Endothelial cell of umbilical vein (primary cell): ENCODE measurements at regions not wholly inside any gene's neighbourhood (a gene's known extent, or its start where the extent isn't known, plus 50 kb on each side); places are given as distances from the start of the nearest gene placed in this dataset.

Source experiments
- BruUV-seq: library from RNA; stranded (reverse); fragments of 400-500 nt; replicated peaks from 2 replicates; lab custom pipeline; 2021; lab: Mats Ljungman, UMichigan
- CTCF ChIA-PET: fragments of 300-600, 350-600 bp; sonication (Branson Sonifier 250); formaldehyde crosslinking; loops from one replicate; lab custom pipeline; 2021; ENCODE audit warnings: antibody characterized with exemption, inconsistent platforms; lab: Charles Lee
- POLR2A ChIA-PET: fragments of 300-600, 350-600 bp; sonication (Branson Sonifier 250); formaldehyde crosslinking; loops from one replicate; lab custom pipeline; 2021; ENCODE audit warnings: antibody characterized with exemption, inconsistent platforms; lab: Charles Lee
- DNase-seq: peaks from one replicate; pipeline ENCODE4 v3.0.0-alpha.2; 2011; ENCODE audit warnings: low read depth, low spot score
- FAIRE-seq: peaks from 2 replicates; lab custom pipeline; 2011; peaks lifted over from hg19 to GRCh38; lab: Jason Lieb, UNC
- H2AFZ ChIP-seq: 2 replicates; pipeline ENCODE4 v1.6.0; 2012; ENCODE audit warnings: low read depth, low read length, control low read depth, inconsistent platforms
- H3K27ac ChIP-seq: 2 replicates; pipeline ENCODE4 v1.5.1; 2011; ENCODE audit warnings: low read depth, mild to moderate bottlenecking, control low read depth, low read length, moderate library complexity; ENCODE audit not compliant: insufficient read depth
- H3K27me3 ChIP-seq, 2 experiments: 2 replicates each; pipeline versions ENCODE4 v1.6.0 to v1.6.1; 2011; ENCODE audit warnings: low read length in 2 of 2, mixed read lengths in 1 of 2; ENCODE audit not compliant: control insufficient read depth in 2 of 2, insufficient read depth in 2 of 2
- H3K36me3 ChIP-seq, 2 experiments: 2 replicates in 1 of 2; 3 replicates in 1 of 2; pipeline ENCODE4 v1.5.1; 2011; ENCODE audit warnings: low read length in 2 of 2, mild to moderate bottlenecking in 1 of 2, moderate library complexity in 1 of 2; ENCODE audit not compliant: control insufficient read depth in 2 of 2, insufficient read depth in 2 of 2; ENCODE audit errors: extremely low read depth in 1 of 2
- H3K4me1 ChIP-seq: 3 replicates; pipeline ENCODE4 v1.5.1; 2011; ENCODE audit warnings: mild to moderate bottlenecking, low read length; ENCODE audit not compliant: control insufficient read depth, insufficient read depth; ENCODE audit errors: extremely low read depth
- H3K4me2 ChIP-seq: 2 replicates; pipeline ENCODE4 v1.6.1; 2011; ENCODE audit warnings: low read length, control low read depth, mixed read lengths; ENCODE audit not compliant: insufficient read depth
- H3K4me3 ChIP-seq, 3 experiments: fragments of 200-600 bp in 1 of 3; sonication (generic), shearing (Covaris generic) in 1 of 3; replicated peaks in 1 of 3; 2 replicates each; pipeline ENCODE4 v1.5.1; 2011 to 2016; ENCODE audit warnings: control low read depth in 3 of 3, low read length in 3 of 3, mild to moderate bottlenecking in 2 of 3, inconsistent platforms in 1 of 3, low read depth in 1 of 3, moderate library complexity in 1 of 3; ENCODE audit not compliant: insufficient read depth in 1 of 3
- H3K79me2 ChIP-seq: 2 replicates; pipeline ENCODE4 v1.6.0; 2012; ENCODE audit warnings: low read length, inconsistent platforms; ENCODE audit not compliant: control insufficient read depth, insufficient read depth
- H3K9ac ChIP-seq: replicated peaks from 2 replicates; pipeline ENCODE3; 2011; ENCODE audit warnings: low read length, control low read depth; ENCODE audit not compliant: insufficient read depth; ENCODE audit errors: extremely low read depth
- H3K9me1 ChIP-seq: replicated peaks from 3 replicates; pipeline ENCODE4 v1.6.0; 2011; ENCODE audit warnings: mild to moderate bottlenecking, low read length; ENCODE audit not compliant: control insufficient read depth, insufficient read depth; ENCODE audit errors: extremely low read depth
- H3K9me3 ChIP-seq: replicated peaks from 2 replicates; pipeline ENCODE4 v1.5.1; 2012; ENCODE audit warnings: low read length, inconsistent platforms; ENCODE audit not compliant: control insufficient read depth, insufficient read depth
- H4K20me1 ChIP-seq: replicated peaks from 2 replicates; pipeline ENCODE3; 2011; ENCODE audit warnings: mild to moderate bottlenecking, low read length; ENCODE audit not compliant: control insufficient read depth, insufficient read depth; ENCODE audit errors: extremely low read depth
- EZH2 ChIP-seq: IDR thresholded peaks from 2 replicates; pipeline ENCODE4 v1.6.1; 2012; ENCODE audit warnings: borderline replicate concordance, low read depth, mild to moderate bottlenecking, moderate library complexity, low read length, inconsistent platforms; ENCODE audit not compliant: severe bottlenecking
- FOS ChIP-seq: IDR thresholded peaks from 2 replicates; pipeline ENCODE4 v1.6.1; 2011; ENCODE audit warnings: mild to moderate bottlenecking, low read length, moderate library complexity, borderline replicate concordance; ENCODE audit not compliant: insufficient read depth
- GATA2 ChIP-seq: IDR thresholded peaks from 2 replicates; pipeline ENCODE4 v1.7.0; 2011; ENCODE audit warnings: low read depth, mild to moderate bottlenecking, moderate library complexity, mixed read lengths, low read length; ENCODE audit not compliant: insufficient read length, insufficient read depth
- JUN ChIP-seq: IDR thresholded peaks from 2 replicates; pipeline ENCODE4 v1.6.1; 2011; ENCODE audit warnings: borderline replicate concordance, low read depth; ENCODE audit not compliant: insufficient read length, insufficient read depth
- MYC ChIP-seq: IDR thresholded peaks from one replicate; pipeline ENCODE4 v1.6.1; 2011; ENCODE audit warnings: mild to moderate bottlenecking, low read depth, low read length
- POLR2A ChIP-seq: IDR thresholded peaks from 2 replicates; pipeline ENCODE4 v1.6.1; 2012; ENCODE audit warnings: low read depth, mild to moderate bottlenecking, control low read depth, low read length
- POLR2AphosphoS5 ChIP-seq: IDR thresholded peaks from 2 replicates; pipeline ENCODE4 v1.6.1; 2012; ENCODE audit warnings: low read depth, mild to moderate bottlenecking, control low read depth, low read length, moderate library complexity; ENCODE audit not compliant: insufficient read depth
- dilution Hi-C: fragments of 300-500 bp; cut with MboI; formaldehyde crosslinking; loops from one replicate; pipeline ENCODE4 v1.15.0; 2019; ENCODE audit warnings: low sequenced_read_pairs; ENCODE audit not compliant: extremely low pct_ligation_motif_present
- intact Hi-C: fragments of 100-400 bp; cut with micrococcal nuclease; formaldehyde crosslinking; loops from one replicate; pipeline ENCODE4 v1.10.0; 2022
- TF ChIP-seq, protein P1 (sequence below): IDR thresholded peaks from 2 replicates; pipeline ENCODE4 v1.6.1; 2011; ENCODE audit not compliant: insufficient read depth, insufficient read length
- TF ChIP-seq, protein P2 (sequence below), 2 donors: IDR thresholded peaks; 1 replicate in 1 of 2; 2 replicates in 1 of 2; pipeline ENCODE4 v1.5.1; 2011; ENCODE audit warnings: low read length in 2 of 2, mild to moderate bottlenecking in 2 of 2, moderate library complexity in 2 of 2, control low read depth in 1 of 2, inconsistent platforms in 1 of 2, low read depth in 1 of 2; ENCODE audit not compliant: insufficient read depth in 1 of 2; ENCODE audit errors: extremely low read depth in 1 of 2

DNA sequence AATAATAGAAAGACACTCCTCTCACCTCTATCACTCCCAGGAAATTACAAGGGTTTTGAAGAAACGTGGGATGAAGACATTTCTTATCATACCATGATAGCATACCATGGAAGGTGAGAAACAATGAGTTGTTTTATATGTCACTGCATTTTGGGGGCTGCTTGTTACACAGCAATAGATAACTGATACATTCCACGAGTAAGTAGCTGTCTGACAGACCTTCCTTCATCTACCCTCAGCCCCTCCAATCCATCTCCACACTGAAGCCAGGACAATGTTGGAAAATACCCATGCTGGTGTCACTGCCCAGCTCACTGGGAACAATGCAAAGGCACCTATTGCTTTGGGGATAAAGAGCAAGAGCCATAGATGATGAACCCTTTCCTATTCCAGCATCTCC is 68.9 kb upstream of the USP29 start:
- Histone ChIP-seq H3K4me2 (no peak overlapping the region), H3K27ac (no peak overlapping the region), H2AFZ (no peak overlapping the region), H3K9ac (no peak overlapping the region), H4K20me1 (no peaks in the 10 kb centered on the region), H3K27me3 (no peaks in the 10 kb centered on the region), H3K79me2 (no peaks in the 10 kb centered on the region), H3K9me3 (no peaks in the 10 kb centered on the region), H3K36me3 (no peaks in the 10 kb centered on the region), H3K4me1 (no peaks in the 10 kb centered on the region), H3K4me3 (no peak overlapping the region), H3K9me1 (no peaks in the 10 kb centered on the region)
- dilution Hi-C loops (no loop called here), intact Hi-C loops (no loop called here)
- no TSS peak for BruUV-seq
- TF ChIP-seq JUN, result no peak
- TF ChIP-seq, protein P1, sequence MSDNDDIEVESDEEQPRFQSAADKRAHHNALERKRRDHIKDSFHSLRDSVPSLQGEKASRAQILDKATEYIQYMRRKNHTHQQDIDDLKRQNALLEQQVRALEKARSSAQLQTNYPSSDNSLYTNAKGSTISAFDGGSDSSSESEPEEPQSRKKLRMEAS, result no peak
- CTCF ChIA-PET, result interaction anchor here (0.5 kb wide), 1 partner anchor 54 kb away, joined by 3 read pairs; no protein-coding TSS in a partner anchor
- DNase-seq (no peak), FAIRE-seq (no peak)
- POLR2A ChIA-PET, result no interaction called here

DNA sequence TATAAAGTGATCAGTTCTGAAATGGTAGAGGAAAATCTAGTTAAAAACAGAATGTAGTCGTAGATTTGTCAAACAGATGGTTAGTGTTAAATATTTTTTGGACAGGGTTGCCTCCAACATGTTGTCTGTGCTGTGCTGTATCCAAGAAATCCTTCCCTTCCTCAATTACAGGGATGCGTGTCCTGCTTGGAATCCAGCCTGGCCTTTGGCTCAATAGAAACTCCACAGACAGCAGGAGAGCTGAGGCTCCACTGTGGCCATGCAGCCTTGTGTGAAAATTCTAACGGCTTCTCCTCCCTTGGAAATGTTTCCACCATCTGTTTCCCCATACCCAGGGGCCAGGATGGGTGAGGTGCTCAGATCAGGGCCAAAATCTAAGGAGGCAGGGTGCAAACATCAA is 67.7 kb upstream of the USP29 start:
- dilution Hi-C loops (no loop called here), intact Hi-C loops (no loop called here)
- H3K4me2 ChIP-seq, result no peak overlapping the region
- H3K4me3 ChIP-seq, result no peak overlapping the region
- TF ChIP-seq, protein P2, sequence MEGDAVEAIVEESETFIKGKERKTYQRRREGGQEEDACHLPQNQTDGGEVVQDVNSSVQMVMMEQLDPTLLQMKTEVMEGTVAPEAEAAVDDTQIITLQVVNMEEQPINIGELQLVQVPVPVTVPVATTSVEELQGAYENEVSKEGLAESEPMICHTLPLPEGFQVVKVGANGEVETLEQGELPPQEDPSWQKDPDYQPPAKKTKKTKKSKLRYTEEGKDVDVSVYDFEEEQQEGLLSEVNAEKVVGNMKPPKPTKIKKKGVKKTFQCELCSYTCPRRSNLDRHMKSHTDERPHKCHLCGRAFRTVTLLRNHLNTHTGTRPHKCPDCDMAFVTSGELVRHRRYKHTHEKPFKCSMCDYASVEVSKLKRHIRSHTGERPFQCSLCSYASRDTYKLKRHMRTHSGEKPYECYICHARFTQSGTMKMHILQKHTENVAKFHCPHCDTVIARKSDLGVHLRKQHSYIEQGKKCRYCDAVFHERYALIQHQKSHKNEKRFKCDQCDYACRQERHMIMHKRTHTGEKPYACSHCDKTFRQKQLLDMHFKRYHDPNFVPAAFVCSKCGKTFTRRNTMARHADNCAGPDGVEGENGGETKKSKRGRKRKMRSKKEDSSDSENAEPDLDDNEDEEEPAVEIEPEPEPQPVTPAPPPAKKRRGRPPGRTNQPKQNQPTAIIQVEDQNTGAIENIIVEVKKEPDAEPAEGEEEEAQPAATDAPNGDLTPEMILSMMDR (IDR thresholded peaks at IDR 0.05; ENCODE audit: extremely low read depth in 1 of 2, insufficient read depth in 1 of 2, low read depth in 1 of 2, low read length in 2 of 2), result no peak
- TF ChIP-seq POLR2AphosphoS5, result no peak
- TF ChIP-seq, protein P1, result no peak
- no peak for TF ChIP-seq EZH2
- TF ChIP-seq FOS, result no peak
- TF ChIP-seq JUN, result no peak
- TF ChIP-seq GATA2, result no peak
- TF ChIP-seq MYC, result no peak
- TF ChIP-seq POLR2A, result no peak
- DNase-seq, result no peak
- ChIA-PET CTCF (no interaction called here), POLR2A (no interaction called here)
- no TSS peak for BruUV-seq
- H2AFZ ChIP-seq, result no peak overlapping the region
- H3K4me1 ChIP-seq, result no peaks in the 10 kb centered on the region
- no peak overlapping the region for H3K27ac ChIP-seq
- H3K9me1 ChIP-seq, result no peaks in the 10 kb centered on the region
- no peak for FAIRE-seq
- H4K20me1 ChIP-seq, result no peaks in the 10 kb centered on the region
- no peaks in the 10 kb centered on the region for H3K79me2 ChIP-seq
- no peak overlapping the region for H3K9ac ChIP-seq
- no peaks in the 10 kb centered on the region for H3K27me3 ChIP-seq
- no peaks in the 10 kb centered on the region for H3K36me3 ChIP-seq
- no peaks in the 10 kb centered on the region for H3K9me3 ChIP-seq
